Thyroid gland (tissue), 4 donors: ENCODE measurements at regions not wholly inside any gene's neighbourhood (a gene's known extent, or its start where the extent isn't known, plus 50 kb on each side); places are given as distances from the start of the nearest gene placed in this dataset.

ENCODE experiments used
- CTCF ChIP-seq, 6 experiments: fragments of 200-600 bp in 3 of 6; fragments of 450-650 bp in 3 of 6; sonication (generic) in 3 of 6; IDR thresholded peaks; one replicate each; pipeline ENCODE4 v1.5.1; 2016 to 2019; ENCODE audit warnings: antibody characterized with exemption in 6 of 6, mild to moderate bottlenecking in 2 of 6, inconsistent platforms in 1 of 6, moderate library complexity in 1 of 6
- POLR2A ChIP-seq, 2 donors: fragments of 450-650 bp; IDR thresholded peaks; one replicate each; pipeline ENCODE4 v1.6.1; 2017; ENCODE audit warnings: antibody characterized with exemption in 2 of 2, mild to moderate bottlenecking in 2 of 2, moderate library complexity in 1 of 2

GRCh38 chr4:59637596-59637995 is 1562.5 kb upstream of the ADGRL3 start:
- no peak for TF ChIP-seq CTCF (IDR thresholded peaks at IDR 0.05)
- no peak for TF ChIP-seq POLR2A (IDR thresholded peaks at IDR 0.05)
